NCI-H774 (cell line): ENCODE measurements at regions not wholly inside any gene's neighbourhood (a gene's known extent, or its start where the extent isn't known, plus 50 kb on each side); places are given as distances from the start of the nearest gene placed in this dataset.

ENCODE experiments used
- DNase-seq: peaks from one replicate; lab custom pipeline; 2025; lab: John Stamatoyannopoulos, UW

DNA sequence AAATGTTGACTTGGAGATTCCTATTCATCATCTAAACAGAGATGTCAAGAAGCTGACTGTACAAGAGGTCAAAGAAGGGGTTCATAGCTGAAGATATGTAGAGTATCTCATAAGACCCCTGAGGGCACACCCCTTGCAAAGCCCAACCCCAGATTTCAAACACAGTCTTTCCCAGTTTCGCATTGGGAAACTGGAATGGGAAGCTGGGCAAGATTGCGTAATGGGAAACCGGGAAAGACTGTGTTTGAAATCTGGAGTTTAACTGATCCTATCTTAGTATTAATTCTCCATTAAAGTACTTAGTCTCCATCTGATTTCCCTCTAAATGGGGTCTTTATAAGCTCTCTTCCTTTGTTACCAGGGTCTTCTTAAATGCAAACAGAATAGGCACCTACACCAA, 99.5 kb downstream of the FAM76B start:
- no peak for DNase-seq

DNA sequence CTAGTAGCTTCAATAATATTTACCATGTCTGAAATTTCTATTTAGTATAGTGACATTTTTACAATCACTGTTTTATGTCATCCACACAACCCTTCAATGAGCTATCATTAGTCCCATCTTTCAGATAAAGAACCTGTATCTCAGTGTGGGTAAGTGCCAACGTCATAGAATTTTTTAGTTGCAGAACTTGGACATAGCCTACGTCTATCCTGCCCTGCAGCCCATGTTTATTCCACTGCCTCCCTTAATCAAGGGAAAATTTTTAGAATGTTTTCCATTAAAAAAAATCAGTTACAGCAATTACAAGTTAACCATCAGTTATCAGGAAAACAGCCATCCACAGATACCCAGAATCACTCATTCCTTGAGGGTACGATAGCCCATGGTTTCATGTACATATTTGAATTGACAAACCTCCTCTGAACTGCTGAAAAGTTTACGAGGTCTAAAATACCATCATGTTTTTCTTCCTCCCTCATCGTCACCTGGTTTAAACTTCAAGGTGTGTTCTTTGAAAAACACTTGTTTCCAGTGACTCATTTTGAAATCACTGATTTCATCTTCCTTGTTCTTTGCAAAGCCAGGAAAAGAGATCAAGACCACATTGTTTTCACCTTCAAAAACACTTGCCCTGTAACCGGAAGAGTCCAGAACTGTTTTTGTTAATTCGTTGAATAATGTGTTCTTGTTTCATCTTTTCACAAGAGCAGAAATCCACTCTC, 100.9 kb downstream of the FAM76B start:
- DNase-seq, result no peak

DNA sequence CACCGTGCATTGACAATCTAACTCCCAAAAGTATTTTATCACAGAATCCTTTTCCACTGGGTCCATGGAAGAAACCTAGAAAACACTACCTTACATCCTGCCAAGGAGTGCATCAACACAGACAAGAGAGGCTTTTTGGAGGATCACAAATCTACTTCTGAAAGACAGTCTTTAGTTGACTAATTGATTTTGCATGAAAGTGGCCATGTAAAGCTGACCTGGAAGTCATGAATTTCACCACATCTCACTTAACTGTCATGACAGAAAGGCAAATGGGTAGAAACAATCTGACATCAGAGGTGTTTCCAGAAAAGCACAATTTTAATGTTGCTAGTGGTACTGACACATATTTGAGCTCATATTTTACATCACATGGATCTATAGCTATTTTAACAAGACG, 101.6 kb downstream of the FAM76B start:
- no peak for DNase-seq

DNA sequence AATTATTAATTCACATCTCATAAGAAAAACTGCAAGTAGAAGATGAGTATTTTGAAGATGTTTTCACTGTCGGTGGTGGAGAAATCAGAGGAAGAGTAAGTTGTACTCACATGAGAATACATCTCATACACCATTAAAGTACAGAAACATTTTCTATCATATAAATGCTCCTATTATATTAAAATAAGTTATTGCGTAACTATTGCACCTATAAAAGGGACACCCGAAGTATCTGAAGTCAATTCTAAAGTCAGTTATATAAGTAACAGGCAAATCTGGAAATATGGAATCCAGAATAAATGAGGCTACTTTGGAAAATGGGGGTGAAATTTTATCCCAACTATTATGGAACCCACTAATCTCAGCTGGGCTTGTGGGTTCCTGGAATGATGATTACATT, 103.3 kb downstream of the FAM76B start:
- DNase-seq, result no peak

DNA sequence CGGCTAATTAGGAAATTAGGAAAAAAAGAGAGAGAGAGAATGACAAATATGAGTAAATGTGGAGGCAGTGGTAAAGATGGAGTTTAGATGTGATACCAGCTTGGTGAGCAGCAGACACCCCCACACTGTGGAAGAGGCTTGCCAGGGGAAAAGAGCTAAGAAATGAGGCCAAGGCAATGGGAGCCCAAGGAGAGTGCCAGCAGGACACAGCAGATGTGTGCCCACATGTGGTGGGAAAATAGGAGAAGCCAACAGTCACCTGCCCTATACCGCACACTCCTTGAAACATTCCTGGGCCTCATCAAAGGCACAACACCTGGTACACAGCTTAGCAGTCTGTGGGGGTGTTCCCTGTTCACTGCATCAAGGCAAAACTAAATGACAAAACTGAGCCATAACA, 104.9 kb downstream of the FAM76B start:
- no peak for DNase-seq

DNA sequence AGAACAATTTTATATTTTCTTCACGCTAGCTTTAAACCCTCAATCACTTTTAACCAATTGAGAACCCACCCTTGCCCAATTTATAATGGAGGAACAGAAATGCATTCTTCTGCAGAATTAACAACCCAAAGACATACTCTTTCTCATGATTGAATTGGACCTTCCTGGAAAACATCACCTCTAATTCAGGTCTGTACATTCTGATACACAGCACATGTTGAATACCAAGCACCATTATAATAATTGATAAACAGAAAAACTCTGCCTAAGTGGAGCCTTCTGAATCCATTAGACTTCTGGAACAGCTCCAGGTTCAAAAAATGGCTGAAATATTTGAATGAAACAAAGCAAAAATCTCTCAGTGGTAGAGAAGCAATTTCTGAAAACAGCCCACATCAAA, 105.4 kb downstream of the FAM76B start:
- no peak for DNase-seq

DNA sequence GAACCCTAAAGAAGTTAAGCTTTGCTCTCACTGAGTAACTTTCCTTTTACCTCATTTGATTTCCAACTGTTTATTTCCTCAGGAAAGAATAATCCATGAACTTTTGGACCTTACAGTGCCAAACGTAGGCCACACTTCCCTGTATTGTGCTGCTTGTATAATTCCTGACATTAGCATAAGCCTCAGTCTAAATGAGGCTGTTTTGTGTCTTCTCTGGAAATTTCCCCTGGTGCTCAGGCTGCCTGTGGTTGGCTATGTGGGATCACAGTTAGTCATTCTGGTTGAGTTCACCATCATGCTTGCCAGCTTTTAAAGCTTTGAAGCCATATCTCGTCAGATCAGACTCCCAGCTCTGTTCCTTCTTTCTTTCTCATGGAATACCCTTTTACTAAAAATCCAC, 107.0 kb downstream of the FAM76B start:
- DNase-seq, result no peak

DNA sequence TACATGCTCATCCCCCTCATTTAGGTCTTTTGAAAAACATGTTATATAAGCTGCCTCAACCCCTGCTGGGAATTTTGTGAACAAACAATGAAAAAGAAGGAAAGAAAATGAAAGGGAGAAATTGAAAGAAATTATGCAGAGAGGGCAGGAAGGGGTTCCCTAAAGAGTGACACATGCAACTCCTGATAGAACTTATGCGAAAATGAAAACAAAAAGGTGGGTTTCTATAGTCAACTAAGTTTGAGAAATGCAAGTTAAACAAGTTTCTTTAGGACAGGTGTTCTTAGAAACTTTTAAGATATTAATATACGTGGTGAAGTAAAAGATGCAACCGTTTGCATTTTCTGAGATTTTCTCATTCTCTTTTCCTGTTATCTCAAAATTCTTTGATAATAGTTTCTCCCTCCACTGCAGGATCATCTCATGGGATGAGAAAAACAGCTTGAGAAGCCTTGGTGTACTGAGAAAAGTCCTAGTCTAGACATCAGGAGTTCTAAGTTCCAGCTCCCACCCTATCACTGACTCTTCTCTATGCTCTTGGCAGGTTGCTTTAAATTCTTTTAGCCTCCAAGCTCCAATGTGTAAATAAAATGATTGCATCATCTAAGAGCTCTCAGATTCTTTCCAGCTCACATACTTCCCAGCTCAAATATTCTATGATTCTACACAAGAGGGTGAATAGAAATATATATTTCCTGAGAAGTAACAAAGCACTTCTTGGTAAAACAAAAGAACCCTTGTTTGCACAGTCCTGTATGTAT, 109.2 kb downstream of the FAM76B start:
- DNase-seq, result no peak

DNA sequence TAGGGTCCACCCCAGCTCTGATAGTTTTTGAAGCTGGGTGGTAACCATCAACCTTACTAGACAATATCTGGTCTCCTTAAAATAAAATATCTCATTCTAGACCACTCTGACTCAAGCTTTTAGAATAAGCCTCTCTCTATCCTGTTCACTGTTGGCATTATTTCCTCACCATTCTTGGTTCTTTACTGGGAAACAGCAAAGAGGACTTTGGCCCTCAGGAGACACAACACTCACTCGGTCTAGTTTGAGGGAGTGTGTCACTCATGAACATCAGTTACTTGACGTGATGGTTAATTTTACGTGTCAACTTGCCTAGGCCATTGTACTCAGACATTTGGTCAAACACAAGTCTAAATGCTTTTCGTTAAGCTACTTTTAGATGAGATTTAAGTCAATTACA, 110.6 kb downstream of the FAM76B start:
- no peak for DNase-seq

DNA sequence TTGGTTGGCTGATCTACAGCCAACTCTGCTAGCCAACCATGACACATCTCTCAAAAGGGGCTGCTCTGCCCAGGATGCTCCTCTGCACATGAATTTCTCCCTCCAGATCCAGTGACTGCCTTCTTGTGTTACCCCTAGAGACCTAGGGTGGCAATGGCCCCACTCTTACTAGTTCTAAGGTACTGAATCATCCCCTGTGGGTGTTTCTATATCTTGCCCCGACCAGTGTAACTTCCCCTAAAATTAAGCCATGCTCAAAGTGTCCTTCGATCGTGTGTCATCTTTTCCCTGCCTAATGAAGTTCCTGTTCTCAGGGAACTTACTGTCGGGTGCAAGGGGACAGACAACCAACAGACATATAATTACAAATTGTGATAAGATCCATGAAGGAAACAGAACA, 113.3 kb downstream of the FAM76B start:
- no peak for DNase-seq

DNA sequence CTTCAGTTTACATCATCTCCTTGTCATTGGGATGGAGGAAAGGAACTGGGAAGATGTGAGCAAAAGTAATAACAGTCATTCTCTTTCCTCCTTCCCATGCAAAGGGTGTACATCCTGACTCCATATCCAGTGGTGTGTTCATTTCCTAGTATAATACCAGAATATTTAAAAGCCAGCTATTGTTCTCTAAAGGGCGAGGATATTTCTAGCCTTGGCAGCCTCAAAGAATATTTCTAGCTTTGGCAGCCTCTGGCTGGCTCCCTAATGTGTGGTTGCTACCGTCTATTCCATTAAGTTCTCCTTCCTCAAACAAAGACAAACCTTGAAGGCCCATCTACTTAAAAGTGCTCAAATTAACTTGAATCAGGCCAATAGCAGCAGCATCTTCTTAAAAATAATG, 114.0 kb downstream of the FAM76B start:
- no peak for DNase-seq

DNA sequence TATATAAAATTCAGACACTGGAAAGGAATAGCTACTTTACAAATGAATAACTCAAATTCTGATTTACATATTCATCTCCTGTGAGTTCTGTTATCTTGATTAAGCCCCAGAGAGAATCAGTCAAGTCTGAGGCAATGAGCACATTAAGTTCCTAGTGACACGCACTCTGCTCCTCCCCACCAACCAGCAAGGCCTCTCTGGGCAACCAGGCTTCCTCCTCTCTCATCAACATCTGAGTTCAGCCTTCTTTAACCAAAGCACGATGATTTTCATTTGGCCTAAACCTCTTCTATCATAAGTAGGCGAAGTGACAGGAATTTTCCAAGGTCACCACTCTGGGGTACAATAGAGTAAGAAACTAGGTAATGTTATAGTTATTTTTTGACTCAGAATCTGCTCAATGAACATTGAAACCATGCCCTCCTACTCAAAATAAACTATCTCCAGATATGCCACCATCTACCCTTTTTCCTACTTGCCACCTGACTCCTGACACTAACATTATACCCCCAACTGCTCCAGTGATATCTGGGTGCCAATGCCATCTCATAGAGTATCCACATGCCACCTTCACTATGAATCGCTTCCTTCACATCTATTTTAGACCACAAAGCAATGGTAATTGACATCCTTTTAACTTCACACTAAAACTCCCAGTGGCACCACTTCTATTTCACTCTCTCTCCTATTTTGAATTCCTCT, 114.8 kb downstream of the FAM76B start:
- no peak for DNase-seq

DNA sequence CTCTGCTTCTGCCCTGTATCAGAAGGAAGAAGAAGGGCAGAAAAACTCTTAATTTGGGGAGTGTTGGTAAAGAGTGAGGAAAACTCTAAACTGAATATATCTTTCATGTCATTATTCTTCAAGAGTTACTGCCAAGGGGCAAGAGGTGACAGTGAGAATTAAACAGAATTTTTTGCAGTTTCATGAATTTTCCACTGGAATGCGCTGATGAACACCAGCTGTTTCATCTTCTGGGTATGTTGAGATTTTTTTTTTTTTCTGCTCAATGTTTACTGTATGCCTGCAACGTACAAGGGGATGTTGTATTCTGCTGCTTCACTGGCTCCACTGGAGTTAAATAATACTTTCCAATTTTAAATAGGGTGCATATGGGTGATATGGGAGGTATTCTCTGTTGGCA, 117.8 kb downstream of the FAM76B start:
- DNase-seq, result no peak

DNA sequence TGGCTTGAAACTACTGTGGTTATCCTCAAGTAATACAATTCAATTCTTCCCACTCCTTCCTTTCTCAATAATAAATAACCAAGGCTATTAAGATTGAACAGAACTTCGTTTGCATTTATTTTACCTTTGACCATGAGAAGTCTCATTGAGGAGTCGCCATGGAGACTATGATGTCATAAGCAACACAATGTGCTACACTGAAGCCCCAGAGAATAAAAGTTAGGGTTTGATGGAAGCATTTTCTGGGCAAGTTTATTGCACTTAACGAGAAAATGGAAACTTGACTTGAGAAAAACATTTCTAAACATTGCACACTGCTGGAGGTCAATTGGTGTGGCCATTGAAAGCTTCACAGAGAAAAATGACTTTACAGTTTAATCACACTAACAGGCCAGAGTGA, 121.5 kb downstream of the FAM76B start:
- DNase-seq, result no peak

DNA sequence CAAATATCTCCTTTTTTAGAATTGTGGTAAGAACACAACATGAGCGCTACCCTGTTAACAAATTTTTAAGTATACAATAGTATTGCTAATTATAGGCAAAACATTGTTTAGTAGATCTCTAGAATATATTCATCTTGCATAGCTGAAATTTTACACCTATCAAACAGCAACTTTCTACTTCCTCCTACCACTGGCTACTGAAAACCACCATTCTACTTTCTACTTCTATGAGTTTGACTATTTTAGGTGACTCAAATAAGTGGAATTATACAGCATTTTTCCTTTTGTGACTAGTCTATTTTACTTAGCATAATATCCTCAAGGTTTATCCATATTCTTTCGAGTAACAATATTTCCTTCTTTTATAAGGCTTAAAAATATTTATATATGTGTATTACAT, 128.4 kb downstream of the FAM76B start:
- no peak for DNase-seq

DNA sequence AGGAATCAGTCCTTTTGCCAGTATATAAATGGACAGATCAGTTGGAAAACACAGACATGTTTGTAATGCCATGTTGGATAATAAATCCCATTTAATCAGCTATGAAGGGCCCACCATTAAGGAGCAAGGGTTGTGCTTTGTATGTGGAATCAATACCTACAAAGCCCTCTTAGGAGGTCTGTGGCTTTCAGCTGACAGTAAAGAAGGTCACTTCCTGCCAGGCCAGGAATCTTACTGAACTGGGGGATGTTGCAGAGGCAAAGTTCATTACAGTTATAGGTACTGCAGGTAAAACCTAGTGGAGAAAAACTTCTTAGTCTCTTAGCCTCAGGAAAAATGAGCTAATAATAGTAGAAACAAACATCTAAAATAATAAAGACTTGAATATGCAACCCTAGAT, 129.5 kb downstream of the FAM76B start:
- DNase-seq, result no peak

DNA sequence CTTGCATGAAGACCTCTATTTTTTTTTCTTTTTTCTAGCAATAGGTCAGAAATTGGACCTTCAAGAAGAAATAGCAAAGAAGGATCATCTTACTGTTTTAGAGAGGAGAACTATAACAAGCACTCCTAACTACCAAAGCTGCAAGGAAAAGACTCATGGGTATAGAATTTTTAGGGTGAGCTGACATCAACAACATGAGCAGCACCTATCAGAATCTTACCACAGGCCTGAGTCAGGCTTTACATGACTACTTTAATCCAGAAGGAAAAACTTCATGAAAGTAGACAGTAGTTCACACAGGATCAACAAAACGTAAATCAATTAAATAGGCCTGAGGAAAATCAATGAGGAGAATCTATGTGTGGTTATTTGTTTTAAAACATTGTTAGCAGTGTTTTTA, 130.5 kb downstream of the FAM76B start:
- DNase-seq, result no peak

DNA sequence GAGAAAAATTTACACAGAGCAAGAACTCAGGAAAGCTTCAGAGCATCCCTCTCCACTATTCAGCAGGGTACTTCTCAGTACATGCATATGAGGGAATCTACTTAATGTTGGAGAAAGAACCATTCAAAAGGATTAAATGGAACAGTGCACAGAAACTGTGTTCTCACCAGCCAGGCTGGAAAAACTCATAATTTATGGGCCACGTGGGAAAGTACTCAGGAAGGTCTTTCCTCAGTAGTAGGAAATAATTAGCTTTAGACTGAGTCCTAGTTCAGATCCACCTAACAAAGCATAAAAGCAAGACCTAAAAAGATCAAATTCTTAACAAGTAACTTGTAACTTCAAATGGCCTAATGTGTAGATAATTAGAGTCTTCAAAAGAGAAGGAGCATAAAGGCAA, 134.0 kb downstream of the FAM76B start:
- no peak for DNase-seq

DNA sequence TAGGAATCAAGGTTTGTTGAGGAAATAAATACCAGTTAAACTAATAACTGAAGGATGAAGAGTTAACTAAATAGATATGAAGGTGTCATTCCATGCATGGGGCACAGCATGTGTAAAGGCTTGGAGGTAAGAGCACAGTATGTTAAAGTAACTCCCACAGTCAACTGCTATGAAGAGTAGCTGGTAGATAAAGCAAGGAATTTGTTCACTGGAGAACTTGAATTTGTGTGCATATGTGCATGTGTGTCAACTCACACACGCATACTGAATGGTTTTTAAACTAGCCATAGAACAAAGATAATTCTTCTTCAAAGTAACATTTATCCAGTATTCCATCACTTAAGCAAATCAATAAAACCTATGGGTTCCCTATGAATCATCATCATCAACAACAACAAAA, 135.9 kb downstream of the FAM76B start:
- DNase-seq, result no peak

DNA sequence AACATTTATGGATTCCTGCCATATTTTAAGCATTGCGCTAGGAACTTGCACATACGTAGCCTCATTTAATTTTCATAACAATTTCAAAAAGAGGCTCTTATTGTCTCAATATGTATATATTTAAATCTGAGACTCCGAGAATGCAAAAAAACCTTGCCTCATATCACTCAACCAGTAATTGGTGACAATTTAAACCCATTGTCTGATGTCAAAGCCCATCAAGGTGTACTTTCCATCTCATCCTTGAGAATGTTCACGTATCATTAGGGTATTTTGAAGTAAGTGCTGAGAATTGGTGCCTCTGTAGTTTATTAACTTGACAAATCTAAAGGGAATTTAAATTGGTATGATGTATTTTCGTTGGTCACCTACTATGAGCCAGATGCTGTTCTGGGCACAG, 136.5 kb downstream of the FAM76B start:
- DNase-seq, result no peak

DNA sequence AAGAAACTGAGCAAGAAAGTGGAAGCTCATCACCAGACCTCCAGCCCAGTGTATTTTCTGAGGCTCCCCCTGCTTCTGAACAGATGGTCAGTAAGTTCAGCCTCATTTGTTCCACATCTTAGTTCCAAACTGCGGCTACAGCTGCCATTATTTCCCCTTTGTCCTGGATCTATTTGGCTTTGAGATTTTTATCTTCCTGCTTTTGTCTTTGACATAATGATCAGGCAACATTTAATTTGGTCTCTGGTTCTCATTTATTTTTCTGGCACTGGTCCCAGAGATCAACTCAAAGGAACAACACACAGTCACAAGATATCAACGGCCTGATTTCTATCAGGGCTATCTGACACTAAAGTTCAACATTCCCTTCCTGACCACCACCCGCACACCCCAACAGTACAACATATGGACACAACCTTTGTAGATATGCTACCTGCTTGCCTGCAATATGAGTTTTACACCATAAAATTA, 137.5 kb downstream of the FAM76B start:
- DNase-seq, result no peak

DNA sequence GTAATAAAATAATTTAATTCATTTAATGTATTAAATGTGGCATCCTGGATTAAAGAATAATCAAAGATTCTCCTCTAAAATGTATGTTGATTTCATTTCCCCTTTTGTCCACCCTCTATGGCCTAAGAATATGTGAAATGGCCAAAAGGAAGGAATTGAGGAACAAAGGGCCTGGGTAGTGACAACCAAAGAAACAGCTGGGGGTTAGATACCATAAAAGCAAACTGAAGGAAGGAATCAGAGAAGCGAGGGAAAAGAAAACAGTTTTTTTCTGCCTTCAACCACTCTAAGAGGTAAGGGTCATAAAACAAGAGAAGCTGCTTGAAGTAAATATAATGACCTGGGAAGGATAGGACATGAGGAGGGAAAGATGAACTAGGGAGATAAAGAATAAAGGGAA, 139.3 kb downstream of the FAM76B start:
- DNase-seq, result no peak

DNA sequence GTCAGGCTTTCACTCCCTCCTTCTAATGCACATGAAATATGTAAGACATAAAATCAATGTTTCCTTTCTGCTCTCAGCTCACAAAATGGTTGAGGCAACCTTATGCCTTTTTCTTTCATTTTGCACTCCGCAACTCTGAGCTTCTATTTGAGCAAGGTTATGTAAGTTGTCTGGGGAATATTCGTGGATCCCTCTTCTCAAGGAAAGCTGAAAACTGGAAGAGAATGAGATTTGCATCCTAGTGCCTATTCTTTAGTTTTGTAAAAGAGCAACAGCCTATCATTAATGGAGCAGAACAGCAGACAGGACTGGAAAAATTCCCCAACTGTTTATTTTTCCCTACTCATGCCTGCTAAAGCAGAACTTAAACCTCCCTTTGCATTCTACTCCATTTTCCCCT, 141.7 kb downstream of the FAM76B start:
- DNase-seq, result no peak
